HepG2 (cell line): ENCODE measurements at regions not wholly inside any gene's neighbourhood (a gene's known extent, or its start where the extent isn't known, plus 50 kb on each side); places are given as distances from the start of the nearest gene placed in this dataset.
A peak's percentile ranks its signal among the peaks of the same experiment; 100 is the strongest.

Experiments
- ARHGAP35 ChIP-seq: sonication (generic); formaldehyde crosslinking; IDR thresholded peaks from 2 replicates; pipeline ENCODE4 v1.9.0; 2022; ENCODE audit warnings: mild to moderate bottlenecking, inconsistent platforms, moderate library complexity, missing genetic modification reagents, borderline replicate concordance
- ATF4 ChIP-seq, 2 experiments: fragments of 450-650 bp in 1 of 2; sonication (generic) in 1 of 2; formaldehyde crosslinking; IDR thresholded peaks; 2 replicates each; pipeline versions ENCODE4 v1.5.0 to v1.8.0; 2020 to 2022; ENCODE audit warnings: mild to moderate bottlenecking in 1 of 2, missing genetic modification reagents in 1 of 2
- ATF6 ChIP-seq: sonication (generic); formaldehyde crosslinking; conservative IDR thresholded peaks from 2 replicates; pipeline ENCODE4 v1.4.0; 2020; ENCODE audit warnings: missing genetic modification reagents
- DNMT1 ChIP-seq: sonication (generic); formaldehyde crosslinking; IDR thresholded peaks from 2 replicates; pipeline ENCODE4 v1.5.1; 2020; ENCODE audit warnings: mild to moderate bottlenecking, missing genetic modification reagents
- ELF3 ChIP-seq: IDR thresholded peaks from 2 replicates; pipeline ENCODE4 v1.6.1; 2016; ENCODE audit warnings: missing genetic modification reagents, missing compliant biosample characterization
- HHEX ChIP-seq: IDR thresholded peaks from 2 replicates; pipeline ENCODE4 v1.6.1; 2016; ENCODE audit warnings: control low read depth
- IRF9 ChIP-seq: sonication (generic); formaldehyde crosslinking; IDR thresholded peaks from 2 replicates; pipeline ENCODE4 v1.8.0; 2022; ENCODE audit warnings: missing genetic modification reagents, mild to moderate bottlenecking, borderline replicate concordance
- KLF15 ChIP-seq: sonication (generic); formaldehyde crosslinking; IDR thresholded peaks from 2 replicates; pipeline ENCODE4 v1.8.1; 2023; ENCODE audit warnings: borderline replicate concordance, mild to moderate bottlenecking, inconsistent platforms, missing genetic modification reagents, mixed read lengths
- RNF2 ChIP-seq: fragments of 450-650 bp; conservative IDR thresholded peaks from 2 replicates; pipeline ENCODE4 v1.6.1; 2016; ENCODE audit warnings: low read depth
- SKIL ChIP-seq: sonication (generic); formaldehyde crosslinking; IDR thresholded peaks from 2 replicates; pipeline ENCODE4 v1.8.0; 2022; ENCODE audit warnings: missing genetic modification reagents, mild to moderate bottlenecking, moderate library complexity, borderline replicate concordance
- SNAPC4 ChIP-seq: sonication (generic); formaldehyde crosslinking; IDR thresholded peaks from 2 replicates; pipeline ENCODE4 v1.4.0; 2020; ENCODE audit warnings: mild to moderate bottlenecking, missing genetic modification reagents
- ZBTB20 ChIP-seq: sonication (generic); formaldehyde crosslinking; IDR thresholded peaks from 2 replicates; pipeline ENCODE4 v1.8.1; 2023; ENCODE audit warnings: missing genetic modification reagents, low read depth, mild to moderate bottlenecking, borderline replicate concordance
- ZMYM2 ChIP-seq: sonication (generic); formaldehyde crosslinking; IDR thresholded peaks from 2 replicates; pipeline ENCODE4 v1.8.0; 2022; ENCODE audit warnings: mild to moderate bottlenecking, missing genetic modification reagents
- ZNF7 ChIP-seq: IDR thresholded peaks from 2 replicates; pipeline ENCODE4 v1.6.1; 2016; ENCODE audit warnings: missing biosample characterization, missing genetic modification reagents
- TF ChIP-seq, protein P1 (sequence below): IDR thresholded peaks from 2 replicates; pipeline ENCODE4 v1.6.1; 2016; ENCODE audit warnings: low read depth

DNA sequence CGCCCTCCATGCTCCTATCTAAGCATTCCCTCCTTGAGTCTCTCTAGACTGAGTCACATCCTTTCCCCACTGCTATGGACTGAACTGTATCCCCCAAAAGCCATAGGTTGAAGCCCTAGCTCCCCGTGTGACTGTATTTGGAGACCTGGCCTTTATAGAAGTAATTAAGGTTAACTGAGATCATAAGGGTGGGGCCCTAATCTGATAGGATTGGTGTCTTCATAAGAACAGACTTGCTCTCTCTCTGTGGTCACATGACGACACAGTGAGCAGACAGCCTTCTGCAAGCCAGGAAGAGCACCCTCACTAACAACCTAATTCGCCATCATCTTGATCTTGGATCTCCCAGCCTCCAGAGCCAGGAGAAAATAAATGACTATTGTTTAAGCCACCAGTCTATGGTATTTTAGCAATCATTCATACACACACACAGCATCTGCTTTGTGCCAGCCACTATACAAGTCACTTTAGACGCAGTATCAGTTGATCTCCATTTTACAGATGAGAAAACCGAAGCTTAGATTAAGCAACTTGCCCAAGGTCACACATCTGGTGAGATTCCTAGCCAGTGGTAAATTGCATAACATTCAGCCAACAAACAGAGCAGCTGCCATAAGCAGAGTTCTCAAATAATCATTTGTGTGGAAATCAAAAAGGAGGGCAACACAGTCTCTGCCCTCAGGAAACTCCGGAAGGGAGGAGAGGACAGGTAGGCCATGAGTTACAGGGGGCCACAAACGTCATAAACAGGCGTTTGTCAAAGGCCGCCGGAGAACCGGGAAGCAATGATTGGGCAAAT, 66.3 kb upstream of the HES1 start (continued):
- TF ChIP-seq HHEX (CRISPR knock-in tag) (no peak), SNAPC4 (CRISPR knock-in tag) (no peak), ZBTB20 (CRISPR knock-in tag) (no peak), ZMYM2 (CRISPR knock-in tag) (peak; percentile 63; the same call in 1 of the 2 replicates), DNMT1 (CRISPR knock-in tag) (no peak), ATF6 (CRISPR knock-in tag) (no peak), ELF3 (CRISPR knock-in tag) (no peak), ATF4 (CRISPR knock-in tag; IDR thresholded peaks at IDR 0.05) (peak in 1 of 2 experiments; percentile 79; a peak in 2 of 4 replicates), SKIL (no peak), IRF9 (CRISPR knock-in tag) (no peak), ZNF7 (CRISPR knock-in tag) (no peak), ARHGAP35 (CRISPR knock-in tag) (no peak), KLF15 (CRISPR knock-in tag) (no peak), RNF2 (no peak)
- TF ChIP-seq, protein P1, sequence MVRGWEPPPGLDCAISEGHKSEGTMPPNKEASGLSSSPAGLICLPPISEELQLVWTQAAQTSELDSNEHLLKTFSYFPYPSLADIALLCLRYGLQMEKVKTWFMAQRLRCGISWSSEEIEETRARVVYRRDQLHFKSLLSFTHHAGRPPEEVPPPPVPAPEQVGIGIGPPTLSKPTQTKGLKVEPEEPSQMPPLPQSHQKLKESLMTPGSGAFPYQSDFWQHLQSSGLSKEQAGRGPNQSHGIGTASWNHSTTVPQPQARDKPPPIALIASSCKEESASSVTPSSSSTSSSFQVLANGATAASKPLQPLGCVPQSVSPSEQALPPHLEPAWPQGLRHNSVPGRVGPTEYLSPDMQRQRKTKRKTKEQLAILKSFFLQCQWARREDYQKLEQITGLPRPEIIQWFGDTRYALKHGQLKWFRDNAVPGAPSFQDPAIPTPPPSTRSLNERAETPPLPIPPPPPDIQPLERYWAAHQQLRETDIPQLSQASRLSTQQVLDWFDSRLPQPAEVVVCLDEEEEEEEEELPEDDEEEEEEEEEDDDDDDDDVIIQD: no peak
